MM.1S (cell line): ENCODE measurements at regions not wholly inside any gene's neighbourhood (a gene's known extent, or its start where the extent isn't known, plus 50 kb on each side); places are given as distances from the start of the nearest gene placed in this dataset.

Experiments
- EZH2 ChIP-seq: fragments of 300-600 bp; sonication (generic); optimal IDR thresholded peaks from 2 replicates; pipeline ENCODE3; 2017; ENCODE audit warnings: low read depth, mild to moderate bottlenecking, antibody characterized with exemption, low read length, mixed read lengths
- TF ChIP-seq, protein P1 (sequence below): fragments of 300-600 bp; sonication (generic); IDR thresholded peaks from 2 replicates; pipeline ENCODE4 v1.5.1; 2016; ENCODE audit warnings: antibody characterized with exemption, low read length, mixed read lengths

DNA sequence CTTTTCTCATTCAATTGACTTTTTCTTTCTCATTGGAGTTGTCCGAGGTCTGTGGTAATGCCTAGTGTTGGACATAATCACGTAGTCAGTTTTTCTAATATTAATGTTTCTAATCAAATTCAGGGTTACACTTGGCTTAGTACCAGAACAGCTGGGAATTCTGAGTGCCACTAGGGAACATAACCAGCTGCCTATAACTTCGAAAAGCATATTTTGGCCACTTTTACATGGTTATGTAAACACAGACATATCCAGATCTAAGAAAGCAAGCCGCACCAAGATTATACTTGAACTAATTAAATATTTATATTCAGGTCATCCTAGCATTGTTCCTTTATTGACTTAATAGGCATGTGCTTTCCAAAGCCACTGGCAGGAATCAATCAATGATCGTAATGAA is 91.1 kb upstream of the ARHGAP28 start:
- TF ChIP-seq EZH2: no peak
- TF ChIP-seq, protein P1, sequence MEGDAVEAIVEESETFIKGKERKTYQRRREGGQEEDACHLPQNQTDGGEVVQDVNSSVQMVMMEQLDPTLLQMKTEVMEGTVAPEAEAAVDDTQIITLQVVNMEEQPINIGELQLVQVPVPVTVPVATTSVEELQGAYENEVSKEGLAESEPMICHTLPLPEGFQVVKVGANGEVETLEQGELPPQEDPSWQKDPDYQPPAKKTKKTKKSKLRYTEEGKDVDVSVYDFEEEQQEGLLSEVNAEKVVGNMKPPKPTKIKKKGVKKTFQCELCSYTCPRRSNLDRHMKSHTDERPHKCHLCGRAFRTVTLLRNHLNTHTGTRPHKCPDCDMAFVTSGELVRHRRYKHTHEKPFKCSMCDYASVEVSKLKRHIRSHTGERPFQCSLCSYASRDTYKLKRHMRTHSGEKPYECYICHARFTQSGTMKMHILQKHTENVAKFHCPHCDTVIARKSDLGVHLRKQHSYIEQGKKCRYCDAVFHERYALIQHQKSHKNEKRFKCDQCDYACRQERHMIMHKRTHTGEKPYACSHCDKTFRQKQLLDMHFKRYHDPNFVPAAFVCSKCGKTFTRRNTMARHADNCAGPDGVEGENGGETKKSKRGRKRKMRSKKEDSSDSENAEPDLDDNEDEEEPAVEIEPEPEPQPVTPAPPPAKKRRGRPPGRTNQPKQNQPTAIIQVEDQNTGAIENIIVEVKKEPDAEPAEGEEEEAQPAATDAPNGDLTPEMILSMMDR: no peak
